CD14-positive monocyte (primary cell): ENCODE measurements at regions not wholly inside any gene's neighbourhood (a gene's known extent, or its start where the extent isn't known, plus 50 kb on each side); places are given as distances from the start of the nearest gene placed in this dataset.

Experiments used
- DNase-seq, 3 donors: peaks; one replicate each; pipeline ENCODE4 v3.0.0-alpha.2; 2011 to 2022
- H2AFZ ChIP-seq: 2 replicates; pipeline ENCODE4 v1.6.0; 2012; ENCODE audit warnings: mild to moderate bottlenecking, low read depth, low read length, inconsistent platforms; ENCODE audit not compliant: insufficient read depth, poor library complexity, severe bottlenecking
- H3K27ac ChIP-seq, 2 donors: 1 replicate in 1 of 2; 2 replicates in 1 of 2; pipeline ENCODE4 v1.5.1; 2012 to 2013; ENCODE audit warnings: low read length in 2 of 2, control low read depth in 1 of 2, inconsistent platforms in 1 of 2, low read depth in 1 of 2, mild to moderate bottlenecking in 1 of 2
- H3K27me3 ChIP-seq, 2 donors: one replicate each; pipeline versions ENCODE4 v1.6.0 to v1.6.1; 2011 to 2013; ENCODE audit warnings: low read length in 2 of 2; ENCODE audit not compliant: control insufficient read depth in 2 of 2, insufficient read depth in 2 of 2
- H3K36me3 ChIP-seq, 2 donors: replicated peaks in 1 of 2; 1 replicate in 1 of 2; 2 replicates in 1 of 2; pipeline versions ENCODE4 v1.5.1 to v1.6.1; 2012 to 2013; ENCODE audit warnings: low read length in 2 of 2, control low read depth in 1 of 2, inconsistent platforms in 1 of 2, mild to moderate bottlenecking in 1 of 2; ENCODE audit not compliant: insufficient read depth in 2 of 2, control insufficient read depth in 1 of 2
- H3K4me1 ChIP-seq, 2 donors: 1 replicate in 1 of 2; 2 replicates in 1 of 2; pipeline versions ENCODE4 v1.5.1 to v1.6.1; 2012 to 2013; ENCODE audit warnings: low read length in 2 of 2, control low read depth in 1 of 2, inconsistent platforms in 1 of 2, mild to moderate bottlenecking in 1 of 2, moderate library complexity in 1 of 2; ENCODE audit not compliant: insufficient read depth in 2 of 2, control insufficient read depth in 1 of 2
- H3K4me2 ChIP-seq: replicated peaks from 2 replicates; pipeline ENCODE3; 2012; ENCODE audit warnings: low read length, moderate library complexity, mild to moderate bottlenecking; ENCODE audit not compliant: poor library complexity, severe bottlenecking; ENCODE audit errors: extremely low read depth
- H3K4me3 ChIP-seq, 3 experiments: fragments of 200-600 bp in 1 of 3; sonication (generic) in 1 of 3; replicated peaks in 1 of 3; 1 replicate in 2 of 3; 2 replicates in 1 of 3; pipeline ENCODE4 v1.5.1; 2011 to 2013; ENCODE audit warnings: low read length in 3 of 3, mild to moderate bottlenecking in 3 of 3, control low read depth in 2 of 3, low read depth in 2 of 3, inconsistent platforms in 1 of 3, moderate library complexity in 1 of 3
- H3K79me2 ChIP-seq: 2 replicates; pipeline ENCODE4 v1.6.0; 2012; ENCODE audit warnings: mild to moderate bottlenecking, control low read depth, inconsistent platforms, low read length, moderate library complexity; ENCODE audit not compliant: insufficient read depth
- H3K9ac ChIP-seq: 2 replicates; pipeline ENCODE4 v1.6.0; 2017; ENCODE audit warnings: low read length, mild to moderate bottlenecking; ENCODE audit not compliant: insufficient read depth, poor library complexity, severe bottlenecking
- H3K9me3 ChIP-seq, 2 donors: replicated peaks in 1 of 2; 1 replicate in 1 of 2; 2 replicates in 1 of 2; pipeline versions ENCODE4 v1.5.1 to v1.6.1; 2012 to 2013; ENCODE audit warnings: low read length in 2 of 2, control low read depth in 1 of 2; ENCODE audit not compliant: control insufficient read depth in 1 of 2, insufficient read depth in 1 of 2
- H4K20me1 ChIP-seq: 2 replicates; pipeline ENCODE4 v1.6.0; 2012; ENCODE audit warnings: mild to moderate bottlenecking, low read length, control low read depth, moderate library complexity; ENCODE audit not compliant: insufficient read depth
- H3K27ac Mint-ChIP-seq, 7 donors: one replicate each; pipeline ENCODE4 v1.8.0; 2020; ENCODE audit warnings: mild to moderate bottlenecking in 7 of 7, mixed read lengths in 7 of 7, moderate library complexity in 6 of 7, inconsistent platforms in 2 of 7
- H3K27me3 Mint-ChIP-seq, 3 donors: one replicate each; pipeline ENCODE4 v1.8.0; 2021 to 2022; ENCODE audit warnings: low read depth in 3 of 3, mild to moderate bottlenecking in 3 of 3, mixed read lengths in 3 of 3, moderate library complexity in 3 of 3, inconsistent platforms in 1 of 3
- H3K36me3 Mint-ChIP-seq, 2 donors: one replicate each; pipeline ENCODE4 v1.8.0; 2020; ENCODE audit warnings: mixed read lengths in 2 of 2, inconsistent platforms in 1 of 2, mild to moderate bottlenecking in 1 of 2
- H3K4me1 Mint-ChIP-seq: one replicate; pipeline ENCODE4 v1.8.0; 2020; ENCODE audit warnings: mild to moderate bottlenecking, mixed read lengths
- H3K4me3 Mint-ChIP-seq, 2 donors: one replicate each; pipeline ENCODE4 v1.8.0; 2020; ENCODE audit warnings: mild to moderate bottlenecking in 2 of 2, mixed read lengths in 2 of 2, moderate library complexity in 1 of 2
- H3K9me3 Mint-ChIP-seq, 7 donors: one replicate each; pipeline ENCODE4 v1.8.0; 2020 to 2022; ENCODE audit warnings: mixed read lengths in 7 of 7, mild to moderate bottlenecking in 6 of 7, moderate library complexity in 6 of 7, inconsistent platforms in 2 of 7
- CTCF ChIP-seq: fragments of 200-600 bp; IDR thresholded peaks from one replicate; pipeline ENCODE4 v1.8.0; 2022; ENCODE audit warnings: antibody characterized with exemption, mild to moderate bottlenecking
- WGBS: methylation state at CpG from one replicate; pipeline ENCODE4 v1.1.5; 2013; ENCODE audit warnings: missing lambda C conversion rate; ENCODE audit not compliant: insufficient coverage; 5-methylcytosine and 5-hydroxymethylcytosine counted together
- intact Hi-C, 2 donors: fragments of 100-400 bp; cut with micrococcal nuclease; formaldehyde crosslinking; loops; one replicate each; pipeline versions ENCODE4 v1.15.0 to v1.15.1; 2023

GRCh38 chr5:12316812-12317211 lies 412.6 kb upstream of the CTNND2 start:
- Histone ChIP-seq H3K4me2 (no peak overlapping the region), H3K4me3 (no peak overlapping the region), H3K4me1 (no peaks in the 10 kb centered on the region), H3K9ac (no peak overlapping the region), H3K27me3 (no peaks in the 10 kb centered on the region), H4K20me1 (no peaks in the 10 kb centered on the region), H3K27ac (no peak overlapping the region), H3K36me3 (no peaks in the 10 kb centered on the region), H3K79me2 (no peaks in the 10 kb centered on the region), H3K9me3 (peaks cover 6 to 9% of the 10 kb centered on the region in 2 donors), H2AFZ (no peak overlapping the region)
- no peak overlapping the region for H3K4me3 Mint-ChIP-seq
- H3K9me3 Mint-ChIP-seq = peaks cover 0 to 8% (median 2%) of the 10 kb centered on the region in 7 donors
- no peak overlapping the region for H3K27ac Mint-ChIP-seq
- H3K36me3 Mint-ChIP-seq = no peaks in the 10 kb centered on the region
- H3K27me3 Mint-ChIP-seq = peaks cover 0 to 2% (median 1%) of the 10 kb centered on the region in 3 donors
- 70% methylated on average over 1 of the region's 1 CpG for WGBS
- no peak for DNase-seq
- no peaks in the 10 kb centered on the region for H3K4me1 Mint-ChIP-seq
- no peak for TF ChIP-seq CTCF
- intact Hi-C loops = no loop called here

- no peaks in the 10 kb centered on the region for H4K20me1 ChIP-seq
- H3K9me3 ChIP-seq = peaks cover 5% of the 10 kb centered on the region in 2 donors
- no peak overlapping the region for H3K4me3 Mint-ChIP-seq
- intact Hi-C loops = no loop called here
- TF ChIP-seq CTCF = no peak
- no CpG with 5 or more reads among the region's 1 CpG for WGBS
- DNase-seq = no peak
- H3K4me2 ChIP-seq = no peak overlapping the region
- no peaks in the 10 kb centered on the region for H3K36me3 ChIP-seq
- no peak overlapping the region for H2AFZ ChIP-seq
- H3K4me1 ChIP-seq = no peaks in the 10 kb centered on the region
- no peaks in the 10 kb centered on the region for H3K4me1 Mint-ChIP-seq
- H3K27me3 ChIP-seq = no peaks in the 10 kb centered on the region
- H3K36me3 Mint-ChIP-seq = no peaks in the 10 kb centered on the region
- H3K9ac ChIP-seq = no peak overlapping the region
- peaks cover 0 to 4% (median 2%) of the 10 kb centered on the region in 7 donors for H3K9me3 Mint-ChIP-seq
- no peak overlapping the region for H3K27ac Mint-ChIP-seq
- H3K27me3 Mint-ChIP-seq = peaks cover 0 to 2% (median 1%) of the 10 kb centered on the region in 3 donors
- no peak overlapping the region for H3K4me3 ChIP-seq
- no peak overlapping the region for H3K27ac ChIP-seq
- no peaks in the 10 kb centered on the region for H3K79me2 ChIP-seq
These were observed 411.2 kb upstream of the CTNND2 start for GRCh38 chr5:12315461-12315860.
